HL-60/S4 (cell line): ENCODE measurements at regions not wholly inside any gene's neighbourhood (a gene's known extent, or its start where the extent isn't known, plus 50 kb on each side); places are given as distances from the start of the nearest gene placed in this dataset.
"Not testable (repeated sequence)": the region's sequence is repeated elsewhere in the genome, so short reads cannot be mapped to it uniquely, and the experiment has no call there.

Experiments used
- in situ Hi-C: fragments of 300-500 bp; cut with MboI; formaldehyde crosslinking; loops from 2 replicates; pipeline ENCODE4 v1.14.3; 2022; ENCODE audit warnings: low sequenced_read_pairs

- in situ Hi-C loops, result no loop called here
These were observed 466.8 kb upstream of the SMIM31 start for GRCh38 chr4:164287173-164287572.

DNA sequence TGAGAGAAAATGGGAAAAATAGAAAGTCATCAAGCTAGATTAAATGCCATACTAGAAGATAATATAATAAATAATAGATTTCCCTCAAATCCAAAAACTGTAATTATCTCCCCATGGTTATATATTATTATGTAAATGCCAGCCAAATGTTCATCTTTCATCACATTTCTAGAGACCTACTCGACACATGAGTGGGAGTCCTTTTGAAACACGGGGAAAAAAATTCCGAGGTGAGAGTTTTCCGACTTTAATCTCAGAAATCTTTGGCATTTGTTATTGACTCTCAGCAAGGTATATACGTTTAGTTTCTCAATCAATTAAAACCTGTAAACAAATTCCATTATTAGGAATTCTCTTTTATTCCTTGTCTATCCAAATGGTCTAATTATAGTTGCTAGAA, 465.4 kb upstream of the SMIM31 start:
- in situ Hi-C loops, result no loop called here

DNA sequence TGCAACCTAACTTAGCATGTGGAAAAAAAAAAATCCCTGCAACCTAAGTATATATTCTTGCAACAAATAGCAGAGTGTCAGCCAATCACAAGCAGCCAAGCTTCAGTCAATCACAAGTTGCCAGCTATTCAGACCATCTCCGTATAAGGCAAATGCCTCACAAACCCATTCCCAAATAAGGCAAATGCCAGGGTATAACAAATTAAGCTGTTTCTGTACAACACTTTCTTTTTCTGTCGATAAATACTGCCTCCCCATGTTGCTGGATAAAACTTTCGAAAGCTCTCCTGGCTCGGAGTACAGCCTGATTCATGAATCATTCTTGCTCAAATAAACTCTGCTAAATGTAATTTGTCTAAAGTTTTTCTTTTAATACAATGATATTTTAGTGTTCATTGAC, 460.7 kb upstream of the SMIM31 start:
- in situ Hi-C loops, result no loop called here

- in situ Hi-C loops, result no loop called here
These were observed 460.2 kb upstream of the SMIM31 start for GRCh38 chr4:164293743-164294142.

GRCh38 chr4:164301430-164301829, 452.5 kb upstream of the SMIM31 start:
- in situ Hi-C loops, result no loop called here

- in situ Hi-C loops, result no loop called here
These were observed 449.8 kb upstream of the SMIM31 start for GRCh38 chr4:164304101-164304639.

DNA sequence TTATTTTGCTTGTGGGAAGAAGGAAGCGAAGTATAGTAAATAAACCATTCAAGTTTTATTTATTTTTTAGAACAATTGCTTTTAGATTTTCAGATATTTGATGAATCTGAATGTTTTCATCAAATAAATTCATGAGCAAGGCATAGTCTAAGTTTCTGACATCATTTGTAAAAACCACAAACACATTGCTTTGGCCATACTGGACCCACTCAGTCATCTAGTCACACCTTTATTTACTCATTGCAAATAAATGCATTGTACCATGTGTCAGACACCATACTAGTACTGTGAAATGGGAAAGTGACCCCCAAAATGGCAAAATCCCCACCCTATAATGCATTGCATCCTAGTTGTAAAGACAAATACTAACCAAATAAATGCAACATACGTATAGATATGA, 449.1 kb upstream of the SMIM31 start:
- in situ Hi-C loops, result no loop called here

DNA sequence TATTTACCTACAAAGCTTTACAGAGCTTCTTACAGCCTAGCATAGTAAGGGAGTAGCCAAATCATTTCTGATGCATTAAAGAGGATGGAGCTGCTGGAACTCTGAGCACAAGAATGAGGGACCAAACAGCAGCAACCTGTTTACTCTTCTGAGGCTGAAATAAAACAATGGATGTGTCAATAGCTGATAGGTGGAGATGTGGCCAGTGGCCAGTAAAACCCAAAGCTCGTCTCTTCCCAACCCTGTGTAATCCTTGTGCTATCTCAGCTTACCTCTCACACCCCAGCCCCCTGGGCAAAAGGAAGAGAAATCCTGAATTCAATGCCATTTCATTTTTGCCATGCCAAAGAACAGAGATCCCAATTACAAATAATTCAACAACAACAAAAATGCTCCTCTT, 446.7 kb upstream of the SMIM31 start:
- in situ Hi-C loops, result no loop called here

DNA sequence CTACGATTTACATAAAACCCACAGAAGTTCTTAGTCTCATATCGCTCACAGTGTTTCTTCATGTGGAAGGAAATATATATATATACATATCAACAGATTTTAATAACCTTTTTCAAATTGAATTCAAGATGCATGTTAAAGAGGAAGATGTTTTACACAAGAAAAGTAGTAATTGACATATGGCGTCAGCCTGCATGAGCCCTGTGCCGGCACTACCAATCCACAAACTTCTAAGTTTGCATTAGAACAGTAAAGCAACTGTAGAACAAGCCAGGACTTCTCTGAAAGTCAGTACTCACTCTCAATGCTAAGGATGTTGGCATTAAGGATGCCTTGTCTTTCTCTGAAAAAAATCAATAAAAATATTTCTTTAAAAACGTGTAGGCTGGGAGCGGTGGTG, 441.3 kb upstream of the SMIM31 start:
- in situ Hi-C loops, result no loop called here

GRCh38 chr4:164313853-164314252, 440.1 kb upstream of the SMIM31 start:
- in situ Hi-C loops, result no loop called here

GRCh38 chr4:164318350-164318749, 435.6 kb upstream of the SMIM31 start:
- in situ Hi-C loops, result no loop called here

DNA sequence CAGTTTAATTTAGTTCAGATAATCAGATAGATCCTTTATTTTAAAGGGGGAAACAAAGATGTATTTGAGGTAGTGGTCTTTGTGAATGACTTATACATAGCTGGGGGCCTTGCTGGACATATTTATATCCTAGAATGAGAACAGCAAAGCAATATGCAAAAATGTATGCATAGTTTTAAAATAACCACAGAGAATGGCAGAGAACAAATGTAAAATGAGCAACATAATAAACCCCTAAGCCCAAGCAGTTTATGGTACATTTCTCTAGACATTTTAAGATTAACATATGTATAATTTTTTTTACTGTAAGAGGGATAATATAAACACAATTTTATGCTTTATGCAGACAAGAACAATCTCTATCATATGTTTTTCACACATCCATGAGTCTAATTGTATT, 434.2 kb upstream of the SMIM31 start:
- in situ Hi-C loops, result no loop called here

DNA sequence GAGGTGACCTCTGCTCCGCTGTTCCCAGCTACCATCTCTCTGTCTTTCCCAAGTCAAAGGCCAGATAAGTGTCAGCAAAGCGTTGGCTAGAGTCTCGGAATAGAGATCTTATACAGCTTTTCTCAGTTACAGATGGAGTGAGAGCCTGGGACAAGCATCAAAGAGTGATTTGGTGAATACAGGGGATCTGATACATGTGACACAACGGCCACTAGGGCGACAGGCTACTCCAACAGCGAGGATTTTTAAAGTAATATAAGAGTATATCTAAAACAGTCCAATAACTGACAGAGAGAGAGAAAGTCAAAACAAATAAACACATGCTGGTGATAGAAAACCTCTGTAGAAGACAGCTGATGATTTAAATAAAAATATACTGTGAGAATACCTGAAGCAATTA, 433.1 kb upstream of the SMIM31 start:
- in situ Hi-C loops, result no loop called here

- in situ Hi-C loops, result no loop called here
These were observed 427.9 kb upstream of the SMIM31 start for GRCh38 chr4:164326056-164326455.

DNA sequence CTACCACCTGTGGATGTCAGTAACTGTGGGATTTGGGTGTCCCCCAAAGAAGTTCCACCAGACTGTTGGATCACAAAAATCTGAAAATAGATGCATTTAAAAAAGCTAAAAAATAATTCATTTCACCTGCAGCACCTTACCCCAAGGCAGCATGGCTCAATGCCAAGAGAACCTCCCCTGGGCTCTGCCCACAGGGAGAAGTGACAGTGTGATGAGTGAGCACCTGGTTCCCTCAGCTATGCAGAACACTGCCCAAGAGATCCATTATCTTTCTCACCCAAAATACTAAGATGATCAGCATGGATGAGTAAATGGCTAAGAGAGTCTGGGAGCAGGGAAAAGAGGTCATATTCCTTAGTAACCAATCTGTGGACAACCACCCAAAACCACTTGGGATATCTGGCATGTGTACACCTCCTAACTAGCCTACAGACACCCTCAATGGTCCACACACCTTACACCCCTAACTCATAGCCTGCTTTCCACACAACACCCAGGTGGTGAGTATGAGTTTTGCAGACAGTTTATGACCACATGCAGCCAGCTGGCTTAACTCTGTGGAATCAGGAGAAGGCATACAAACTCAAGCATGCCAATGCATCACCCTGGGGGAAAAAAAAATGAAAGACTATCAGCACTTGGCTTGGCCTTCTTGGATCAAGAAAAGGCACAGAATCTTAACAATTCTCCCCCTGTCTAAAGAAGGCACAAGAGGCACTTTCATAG, 416.5 kb upstream of the SMIM31 start:
- in situ Hi-C loops, result no loop called here

GRCh38 chr4:164343472-164343976, 410.4 kb upstream of the SMIM31 start:
- in situ Hi-C loops, result no loop called here

DNA sequence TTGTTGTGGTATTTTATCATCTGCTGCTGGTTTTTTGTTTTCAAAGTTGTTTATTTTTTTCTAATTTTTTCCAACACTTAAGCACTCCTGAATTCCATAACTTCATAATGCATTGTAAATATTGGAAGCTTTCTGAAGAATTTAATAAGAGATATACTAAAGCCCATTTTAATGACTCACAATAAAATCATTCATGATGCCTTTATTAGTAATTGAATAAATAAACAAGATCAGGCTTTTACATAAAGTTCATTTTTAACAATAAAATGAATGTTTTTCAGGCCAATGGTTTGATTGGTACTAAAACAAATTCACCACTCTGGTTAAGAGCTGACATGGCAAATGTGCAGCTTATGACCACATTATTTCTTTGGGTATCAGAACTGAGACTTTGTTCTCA, 408.2 kb upstream of the SMIM31 start:
- in situ Hi-C loops, result no loop called here

DNA sequence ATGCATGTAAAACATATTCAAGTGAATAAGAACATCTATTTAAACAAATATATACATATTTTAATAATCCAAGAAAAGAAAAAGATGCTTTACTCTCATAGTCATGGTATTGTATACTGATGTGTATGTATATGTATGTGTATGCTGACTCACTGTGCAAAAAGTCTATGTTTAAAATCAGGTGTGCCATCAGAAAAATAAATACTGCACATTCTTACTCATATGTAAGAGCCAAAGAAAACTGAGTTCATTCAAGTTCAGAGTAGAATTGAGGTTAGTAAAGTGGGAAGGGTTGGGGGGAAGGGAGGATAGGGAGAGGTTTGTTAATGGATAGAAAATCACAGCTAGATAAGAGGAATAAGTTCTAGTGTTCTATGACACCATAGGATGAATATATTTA, 403.9 kb upstream of the SMIM31 start:
- in situ Hi-C loops, result no loop called here

DNA sequence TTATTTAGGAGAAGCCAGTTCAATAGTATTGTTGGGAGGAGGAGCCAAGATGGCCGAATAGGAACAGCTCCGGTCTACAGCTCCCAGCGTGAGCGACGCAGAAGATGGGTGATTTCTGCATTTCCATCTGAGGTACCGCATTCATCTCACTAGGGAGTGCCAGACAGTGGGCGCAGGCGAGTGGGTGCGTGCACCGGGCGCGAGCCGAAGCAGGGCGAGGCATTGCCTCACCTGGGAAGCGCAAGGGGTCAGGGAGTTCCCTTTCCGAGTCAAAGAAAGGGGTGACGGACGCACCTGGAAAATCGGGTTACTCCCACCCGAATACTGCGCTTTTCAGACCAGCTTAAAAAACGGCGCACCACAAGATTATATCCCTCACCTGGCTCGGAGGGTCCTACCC, 403.2 kb upstream of the SMIM31 start:
- in situ Hi-C loops, result not testable (repeated sequence)

GRCh38 chr4:164357957-164358356, 396.0 kb upstream of the SMIM31 start:
- in situ Hi-C loops, result no loop called here

DNA sequence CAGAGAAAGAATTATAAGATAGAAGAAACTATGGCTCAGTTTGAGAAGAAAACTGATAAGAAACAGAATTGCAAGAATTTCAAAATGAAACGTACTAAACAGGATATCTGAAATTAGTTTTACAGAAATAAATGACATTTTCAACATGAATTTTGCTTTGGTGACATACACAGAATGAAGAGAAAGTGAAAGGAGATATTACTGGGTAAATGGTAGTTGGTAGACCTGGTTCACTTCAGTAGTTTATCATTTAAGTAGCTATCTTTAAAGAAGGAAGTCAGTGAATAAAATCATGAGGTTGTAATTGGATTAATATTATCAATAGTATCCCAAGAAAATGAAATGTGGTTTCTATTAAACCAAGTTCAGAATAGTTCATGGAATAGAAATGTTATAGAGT, 395.5 kb upstream of the SMIM31 start:
- in situ Hi-C loops, result no loop called here

- in situ Hi-C loops, result no loop called here
These were observed 394.1 kb upstream of the SMIM31 start for GRCh38 chr4:164359881-164360280.

- in situ Hi-C loops, result no loop called here
These were observed 385.0 kb upstream of the SMIM31 start for GRCh38 chr4:164368894-164369293.
